ENCODE measurements at regions not wholly inside any gene's neighbourhood (a gene's known extent, or its start where the extent isn't known, plus 50 kb on each side); places are given as distances from the start of the nearest gene placed in this dataset.
A peak's percentile ranks its signal among the peaks of the same experiment; 100 is the strongest.

GRCh38 chr18:30501594-30501993 lies 540.9 kb downstream of the DSC3 start:
- peaks cover 2% of the 10 kb centered on the region for H3K9me3 Mint-ChIP-seq (ENCODE audit: low read depth)
- DNase-seq (no peak), ATAC-seq (no peak)
- H3K36me3 Mint-ChIP-seq (ENCODE audit: low read depth), result no peaks in the 10 kb centered on the region
- H3K4me3 Mint-ChIP-seq, result no peak overlapping the region
- intact Hi-C loops (cut with DNase I, micrococcal nuclease), result no loop called here
- ChIA-PET CTCF (no interaction called here), POLR2A (no interaction called here)
- H3K4me1 Mint-ChIP-seq, result no peaks in the 10 kb centered on the region
- no peaks in the 10 kb centered on the region for H3K27me3 Mint-ChIP-seq
- H3K27ac Mint-ChIP-seq, result no peak overlapping the region

- H3K36me3 Mint-ChIP-seq (ENCODE audit: low read depth), result no peaks in the 10 kb centered on the region
- intact Hi-C loops (cut with DNase I, micrococcal nuclease), result no loop called here
- no peaks in the 10 kb centered on the region for H3K27me3 Mint-ChIP-seq
- ChIA-PET CTCF (no interaction called here), POLR2A (no interaction called here)
- ATAC-seq (no peak), DNase-seq (no peak)
- peaks cover 2% of the 10 kb centered on the region for H3K9me3 Mint-ChIP-seq (ENCODE audit: low read depth)
- H3K27ac Mint-ChIP-seq, result no peak overlapping the region
- no peaks in the 10 kb centered on the region for H3K4me1 Mint-ChIP-seq
- no peak overlapping the region for H3K4me3 Mint-ChIP-seq
Observed at GRCh38 chr18:30500240-30500945, 542.1 kb downstream of the DSC3 start.

GRCh38 chr18:30499721-30500120 lies 542.8 kb downstream of the DSC3 start:
- Mint-ChIP-seq H3K36me3 (ENCODE audit: low read depth) (no peaks in the 10 kb centered on the region), H3K27ac (no peak overlapping the region), H3K4me3 (no peak overlapping the region), H3K9me3 (ENCODE audit: low read depth) (peaks cover 2% of the 10 kb centered on the region), H3K27me3 (no peaks in the 10 kb centered on the region), H3K4me1 (no peaks in the 10 kb centered on the region)
- ChIA-PET CTCF (no interaction called here), POLR2A (no interaction called here)
- intact Hi-C loops (cut with DNase I, micrococcal nuclease), result no loop called here
- no peak for ATAC-seq
- DNase-seq, result no peak

GRCh38 chr18:30492552-30493129 lies 549.9 kb downstream of the DSC3 start:
- Mint-ChIP-seq H3K36me3 (ENCODE audit: low read depth) (no peaks in the 10 kb centered on the region), H3K27me3 (no peaks in the 10 kb centered on the region), H3K4me1 (no peaks in the 10 kb centered on the region), H3K9me3 (ENCODE audit: low read depth) (peaks cover 3% of the 10 kb centered on the region), H3K27ac (no peak overlapping the region), H3K4me3 (no peak overlapping the region)
- POLR2A ChIA-PET, result no interaction called here
- intact Hi-C loops (cut with DNase I, micrococcal nuclease), result no loop called here
- no peak for DNase-seq
- peak; percentile 51 for ATAC-seq
- CTCF ChIA-PET, result no interaction called here

- Mint-ChIP-seq H3K27me3 (no peaks in the 10 kb centered on the region), H3K36me3 (ENCODE audit: low read depth) (no peaks in the 10 kb centered on the region), H3K27ac (no peak overlapping the region), H3K4me1 (no peaks in the 10 kb centered on the region), H3K9me3 (ENCODE audit: low read depth) (peaks cover 5% of the 10 kb centered on the region), H3K4me3 (no peak overlapping the region)
- ChIA-PET CTCF (no interaction called here), POLR2A (no interaction called here)
- peak; percentile 33 for ATAC-seq
- intact Hi-C loops (cut with DNase I, micrococcal nuclease), result no loop called here
- DNase-seq, result no peak
Observed at GRCh38 chr18:30491815-30492551, 550.6 kb downstream of the DSC3 start.

- ATAC-seq (peak; percentile 51), DNase-seq (no peak)
- ChIA-PET CTCF (no interaction called here), POLR2A (no interaction called here)
- H3K27me3 Mint-ChIP-seq, result no peaks in the 10 kb centered on the region
- H3K4me3 Mint-ChIP-seq, result no peak overlapping the region
- peaks cover 5% of the 10 kb centered on the region for H3K9me3 Mint-ChIP-seq (ENCODE audit: low read depth)
- no peaks in the 10 kb centered on the region for H3K36me3 Mint-ChIP-seq (ENCODE audit: low read depth)
- no peaks in the 10 kb centered on the region for H3K4me1 Mint-ChIP-seq
- intact Hi-C loops (cut with DNase I, micrococcal nuclease), result no loop called here
- no peak overlapping the region for H3K27ac Mint-ChIP-seq
Observed at GRCh38 chr18:30489890-30490643, 552.5 kb downstream of the DSC3 start.

- intact Hi-C loops (cut with DNase I, micrococcal nuclease), result no loop called here
- H3K27ac Mint-ChIP-seq, result no peak overlapping the region
- ChIA-PET CTCF (no interaction called here), POLR2A (no interaction called here)
- no peak for ATAC-seq
- DNase-seq, result no peak
- no peaks in the 10 kb centered on the region for H3K27me3 Mint-ChIP-seq
- H3K9me3 Mint-ChIP-seq (ENCODE audit: low read depth), result peaks cover 5% of the 10 kb centered on the region
- no peaks in the 10 kb centered on the region for H3K36me3 Mint-ChIP-seq (ENCODE audit: low read depth)
- H3K4me1 Mint-ChIP-seq, result no peaks in the 10 kb centered on the region
- no peak overlapping the region for H3K4me3 Mint-ChIP-seq
Observed at GRCh38 chr18:30487962-30488361, 554.6 kb downstream of the DSC3 start.

GRCh38 chr18:30486856-30487255 lies 555.7 kb downstream of the DSC3 start:
- no peaks in the 10 kb centered on the region for H3K4me1 Mint-ChIP-seq
- CTCF ChIA-PET, result no interaction called here
- peaks cover 5% of the 10 kb centered on the region for H3K9me3 Mint-ChIP-seq (ENCODE audit: low read depth)
- no peak for ATAC-seq
- intact Hi-C loops (cut with DNase I, micrococcal nuclease), result no loop called here
- POLR2A ChIA-PET, result no interaction called here
- no peaks in the 10 kb centered on the region for H3K27me3 Mint-ChIP-seq
- no peak for DNase-seq
- H3K36me3 Mint-ChIP-seq (ENCODE audit: low read depth), result no peaks in the 10 kb centered on the region
- H3K4me3 Mint-ChIP-seq, result no peak overlapping the region
- no peak overlapping the region for H3K27ac Mint-ChIP-seq

GRCh38 chr18:30485078-30485477 lies 557.5 kb downstream of the DSC3 start:
- ChIA-PET POLR2A (no interaction called here), CTCF (no interaction called here)
- intact Hi-C loops (cut with DNase I, micrococcal nuclease), result no loop called here

GRCh38 chr18:30481871-30482270 lies 560.7 kb downstream of the DSC3 start:
- no peak for ATAC-seq
- CTCF ChIA-PET, result interaction anchor here (0.6 kb wide), 1 partner anchor 319 kb away, joined by 3 read pairs; no protein-coding TSS in a partner anchor
- DNase-seq, result no peak
- Mint-ChIP-seq H3K27ac (no peak overlapping the region), H3K9me3 (ENCODE audit: low read depth) (peaks cover 8% of the 10 kb centered on the region), H3K27me3 (no peaks in the 10 kb centered on the region), H3K4me3 (no peak overlapping the region), H3K36me3 (ENCODE audit: low read depth) (no peaks in the 10 kb centered on the region), H3K4me1 (no peaks in the 10 kb centered on the region)
- intact Hi-C loops (cut with DNase I, micrococcal nuclease), result no loop called here
- POLR2A ChIA-PET, result no interaction called here

More at GRCh38 chr18:30485078-30485477, 557.5 kb downstream of the DSC3 start:
- no peak overlapping the region for H3K4me3 Mint-ChIP-seq
- no peaks in the 10 kb centered on the region for H3K4me1 Mint-ChIP-seq
- no peak overlapping the region for H3K27ac Mint-ChIP-seq
- H3K27me3 Mint-ChIP-seq, result no peaks in the 10 kb centered on the region
- no peak for ATAC-seq
- peaks cover 6% of the 10 kb centered on the region for H3K9me3 Mint-ChIP-seq (ENCODE audit: low read depth)
- H3K36me3 Mint-ChIP-seq (ENCODE audit: low read depth), result no peaks in the 10 kb centered on the region
- DNase-seq, result no peak

- H3K36me3 Mint-ChIP-seq (ENCODE audit: low read depth), result no peaks in the 10 kb centered on the region
Observed at GRCh38 chr18:30469091-30469490, 573.5 kb downstream of the DSC3 start.

GRCh38 chr18:30465096-30465495 lies 577.4 kb downstream of the DSC3 start:
- POLR2A ChIA-PET, result no interaction called here
- DNase-seq (no peak), ATAC-seq (no peak)
- CTCF ChIA-PET, result no interaction called here
- intact Hi-C loops (cut with DNase I, micrococcal nuclease), result no loop called here
- Mint-ChIP-seq H3K27ac (no peak overlapping the region), H3K9me3 (ENCODE audit: low read depth) (peaks cover 9% of the 10 kb centered on the region), H3K4me3 (no peak overlapping the region), H3K36me3 (ENCODE audit: low read depth) (no peaks in the 10 kb centered on the region), H3K27me3 (no peaks in the 10 kb centered on the region), H3K4me1 (no peaks in the 10 kb centered on the region)

More at GRCh38 chr18:30469091-30469490, 573.5 kb downstream of the DSC3 start:
- no peak for ATAC-seq
- Mint-ChIP-seq H3K4me3 (no peak overlapping the region), H3K4me1 (no peaks in the 10 kb centered on the region), H3K27ac (no peak overlapping the region), H3K9me3 (ENCODE audit: low read depth) (peaks cover 11% of the 10 kb centered on the region), H3K27me3 (no peaks in the 10 kb centered on the region)
- ChIA-PET POLR2A (no interaction called here), CTCF (no interaction called here)
- intact Hi-C loops (cut with DNase I, micrococcal nuclease), result no loop called here
- no peak for DNase-seq
